ENCODE measurements at regions not wholly inside any gene's neighbourhood (a gene's known extent, or its start where the extent isn't known, plus 50 kb on each side); places are given as distances from the start of the nearest gene placed in this dataset.

DNA sequence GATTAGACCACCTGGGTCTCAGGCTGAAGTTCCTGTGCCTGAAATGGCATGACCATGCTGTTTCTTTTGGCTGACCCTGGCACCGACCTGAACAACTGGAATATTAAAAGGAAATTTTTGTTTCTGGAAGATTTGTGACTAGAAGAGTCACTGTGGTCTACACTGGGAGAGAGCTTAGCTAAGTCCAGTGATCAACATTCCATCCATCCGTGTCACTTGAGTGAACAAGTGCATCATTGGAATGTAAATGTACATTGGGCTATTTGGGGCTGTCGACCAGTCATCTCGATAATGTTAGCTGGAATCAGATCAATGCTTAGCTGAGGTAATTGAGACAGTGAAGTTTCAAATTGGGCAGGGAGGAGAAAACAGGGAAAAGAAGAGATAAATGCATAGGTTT is 95.4 kb upstream of the CCDC85A start:
- TF ChIP-seq, protein P1, sequence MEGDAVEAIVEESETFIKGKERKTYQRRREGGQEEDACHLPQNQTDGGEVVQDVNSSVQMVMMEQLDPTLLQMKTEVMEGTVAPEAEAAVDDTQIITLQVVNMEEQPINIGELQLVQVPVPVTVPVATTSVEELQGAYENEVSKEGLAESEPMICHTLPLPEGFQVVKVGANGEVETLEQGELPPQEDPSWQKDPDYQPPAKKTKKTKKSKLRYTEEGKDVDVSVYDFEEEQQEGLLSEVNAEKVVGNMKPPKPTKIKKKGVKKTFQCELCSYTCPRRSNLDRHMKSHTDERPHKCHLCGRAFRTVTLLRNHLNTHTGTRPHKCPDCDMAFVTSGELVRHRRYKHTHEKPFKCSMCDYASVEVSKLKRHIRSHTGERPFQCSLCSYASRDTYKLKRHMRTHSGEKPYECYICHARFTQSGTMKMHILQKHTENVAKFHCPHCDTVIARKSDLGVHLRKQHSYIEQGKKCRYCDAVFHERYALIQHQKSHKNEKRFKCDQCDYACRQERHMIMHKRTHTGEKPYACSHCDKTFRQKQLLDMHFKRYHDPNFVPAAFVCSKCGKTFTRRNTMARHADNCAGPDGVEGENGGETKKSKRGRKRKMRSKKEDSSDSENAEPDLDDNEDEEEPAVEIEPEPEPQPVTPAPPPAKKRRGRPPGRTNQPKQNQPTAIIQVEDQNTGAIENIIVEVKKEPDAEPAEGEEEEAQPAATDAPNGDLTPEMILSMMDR (IDR thresholded peaks at IDR 0.05; ENCODE audit: poor library complexity) = no peak
- no peak for TF ChIP-seq EZH2 (IDR thresholded peaks at IDR 0.05; ENCODE audit: borderline replicate concordance)

All from hepatocyte (in vitro differentiated cells).